Uterus (tissue), 2 donors: ENCODE measurements at regions not wholly inside any gene's neighbourhood (a gene's known extent, or its start where the extent isn't known, plus 50 kb on each side); places are given as distances from the start of the nearest gene placed in this dataset.

ENCODE experiments used
- CTCF ChIP-seq, 4 experiments: fragments of 200-600 bp in 2 of 4; fragments of 450-650 bp in 2 of 4; sonication (generic) in 2 of 4; IDR thresholded peaks; one replicate each; pipeline ENCODE4 v1.5.1; 2016 to 2019; ENCODE audit warnings: antibody characterized with exemption in 4 of 4, mild to moderate bottlenecking in 2 of 4, moderate library complexity in 1 of 4
- POLR2A ChIP-seq, 2 donors: fragments of 450-650 bp; IDR thresholded peaks; one replicate each; pipeline ENCODE4 v1.6.1; 2016; ENCODE audit warnings: antibody characterized with exemption in 2 of 2, mild to moderate bottlenecking in 1 of 2, moderate library complexity in 1 of 2

- TF ChIP-seq POLR2A (IDR thresholded peaks at IDR 0.05) (no peak), CTCF (IDR thresholded peaks at IDR 0.05) (no peak)
These were observed 96.5 kb upstream of the PRR23E start for GRCh38 chr3:127096256-127097071.
